ENCODE measurements at regions not wholly inside any gene's neighbourhood (a gene's known extent, or its start where the extent isn't known, plus 50 kb on each side); places are given as distances from the start of the nearest gene placed in this dataset.

- no peak for TF ChIP-seq CTCF (IDR thresholded peaks at IDR 0.05)
- no peak for TF ChIP-seq POLR2A (IDR thresholded peaks at IDR 0.05)
Measured at GRCh38 chr2:83464444-83464843, 994.6 kb downstream of the SUCLG1 start.

Measured in body of pancreas (tissue), 4 donors.